HEK293 (cell line): ENCODE measurements at regions not wholly inside any gene's neighbourhood (a gene's known extent, or its start where the extent isn't known, plus 50 kb on each side); places are given as distances from the start of the nearest gene placed in this dataset.

Experiments
- CTCF ChIA-PET: fragments of 350-600 bp; formaldehyde crosslinking; extraction: SDS; loops from one replicate; lab custom pipeline; 2021; ENCODE audit warnings: antibody characterized with exemption; lab: Yijun Ruan, JAX
- POLR2A ChIA-PET: fragments of 300-600 bp; formaldehyde crosslinking; extraction: SDS; loops from one replicate; lab custom pipeline; 2020; ENCODE audit warnings: antibody characterized with exemption, inconsistent platforms; lab: Yijun Ruan, JAX
- H3K27ac ChIP-seq: fragments of 200-500 bp; sonication (Bioruptor generic); 2 replicates; pipeline ENCODE4 v1.5.1; 2014; ENCODE audit warnings: low read depth, low read length, control low read depth, inconsistent platforms; ENCODE audit errors: extremely low read depth
- H3K36me3 ChIP-seq, 2 experiments: fragments of 200-500 bp in 1 of 2; sonication (Bioruptor generic) in 1 of 2; 1 replicate in 1 of 2; 2 replicates in 1 of 2; pipeline ENCODE4 v1.5.1; 2014 to 2017; ENCODE audit warnings: inconsistent platforms in 2 of 2, low read length in 2 of 2; ENCODE audit not compliant: control insufficient read depth in 2 of 2, insufficient read depth in 1 of 2
- H3K4me1 ChIP-seq: fragments of 200-500 bp; sonication (Bioruptor generic); 2 replicates; pipeline ENCODE4 v1.5.1; 2014; ENCODE audit warnings: mild to moderate bottlenecking, low read length, inconsistent platforms; ENCODE audit not compliant: control insufficient read depth, insufficient read depth
- H3K4me3 ChIP-seq: 2 replicates; pipeline ENCODE4 v1.5.1; 2011; ENCODE audit warnings: low read depth, mild to moderate bottlenecking, control low read depth, low read length, moderate library complexity
- H3K9me3 ChIP-seq: fragments of 200-500 bp; sonication (Bioruptor generic); 2 replicates; pipeline ENCODE4 v1.5.1; 2014; ENCODE audit warnings: low read depth, low read length, inconsistent platforms; ENCODE audit not compliant: control insufficient read depth, insufficient read depth
- HOXA7 ChIP-seq: sonication (generic); formaldehyde crosslinking; IDR thresholded peaks from 2 replicates; pipeline ENCODE4 v1.8.1; 2022; ENCODE audit warnings: missing genetic modification reagents, borderline replicate concordance
- IKZF3 ChIP-seq: fragments of 450-650 bp; IDR thresholded peaks from 2 replicates; pipeline ENCODE4 v1.5.0; 2018; ENCODE audit warnings: missing biosample characterization, mild to moderate bottlenecking, missing genetic modification characterization, moderate library complexity
- KLF16 ChIP-seq: fragments of 450-650 bp; formaldehyde crosslinking; IDR thresholded peaks from 2 replicates; pipeline ENCODE4 v1.5.1; 2017; ENCODE audit warnings: missing biosample characterization, missing genetic modification characterization
- MYNN ChIP-seq: fragments of 450-650 bp; formaldehyde crosslinking; IDR thresholded peaks from 2 replicates; pipeline ENCODE4 v1.5.1; 2016; ENCODE audit warnings: missing biosample characterization, missing genetic modification characterization, borderline replicate concordance
- MZF1 ChIP-seq: fragments of 450-650 bp; formaldehyde crosslinking; IDR thresholded peaks from 2 replicates; pipeline ENCODE4 v1.5.1; 2017; ENCODE audit warnings: missing biosample characterization, missing genetic modification characterization, borderline replicate concordance
- PRDM1 ChIP-seq: fragments of 450-650 bp; formaldehyde crosslinking; IDR thresholded peaks from 2 replicates; pipeline ENCODE4; 2016; ENCODE audit warnings: missing biosample characterization, missing genetic modification characterization
- PRDM2 ChIP-seq: fragments of 450-650 bp; formaldehyde crosslinking; IDR thresholded peaks from 2 replicates; pipeline ENCODE4 v1.5.1; 2016; ENCODE audit warnings: missing biosample characterization, missing genetic modification characterization, borderline replicate concordance
- PRDM6 ChIP-seq: fragments of 450-650 bp; formaldehyde crosslinking; IDR thresholded peaks from 2 replicates; pipeline ENCODE4 v1.5.1; 2017; ENCODE audit warnings: missing biosample characterization, missing genetic modification characterization
- SCRT1 ChIP-seq: fragments of 450-650 bp; formaldehyde crosslinking; IDR thresholded peaks from 2 replicates; pipeline ENCODE4 v1.5.1; 2016; ENCODE audit warnings: missing biosample characterization, missing genetic modification characterization, borderline replicate concordance
- TCF7L2 ChIP-seq: IDR thresholded peaks from 2 replicates; pipeline ENCODE4 v1.6.1; 2011; ENCODE audit warnings: low read depth, mild to moderate bottlenecking, inconsistent platforms, low read length, moderate library complexity, borderline replicate concordance
- ZBTB49 ChIP-seq: fragments of 450-650 bp; formaldehyde crosslinking; IDR thresholded peaks from 2 replicates; pipeline ENCODE4 v1.5.1; 2016; ENCODE audit warnings: missing biosample characterization, missing genetic modification characterization, low read depth
- ZFP3 ChIP-seq: fragments of 450-650 bp; formaldehyde crosslinking; IDR thresholded peaks from 2 replicates; pipeline ENCODE4 v1.5.1; 2016; ENCODE audit warnings: low read depth, missing biosample characterization, missing genetic modification characterization
- ZNF146 ChIP-seq: fragments of 450-650 bp; formaldehyde crosslinking; IDR thresholded peaks from 2 replicates; pipeline ENCODE4 v1.5.1; 2016; ENCODE audit warnings: missing biosample characterization, missing genetic modification characterization
- ZNF239 ChIP-seq: fragments of 450-650 bp; formaldehyde crosslinking; IDR thresholded peaks from 2 replicates; pipeline ENCODE4 v1.5.1; 2016; ENCODE audit warnings: missing biosample characterization, missing genetic modification characterization
- ZNF274 ChIP-seq, 2 experiments: fragments of 200-500 bp in 1 of 2; fragments of 450-650 bp in 1 of 2; sonication (Bioruptor generic) in 1 of 2; formaldehyde crosslinking in 1 of 2; IDR thresholded peaks; 2 replicates each; pipeline versions ENCODE4 v1.5.1 to v1.6.1; 2014 to 2016; ENCODE audit warnings: borderline replicate concordance in 1 of 2, inconsistent platforms in 1 of 2, low read length in 1 of 2, missing biosample characterization in 1 of 2, missing genetic modification characterization in 1 of 2
- ZNF280D ChIP-seq: fragments of 450-650 bp; formaldehyde crosslinking; IDR thresholded peaks from 2 replicates; pipeline ENCODE4 v1.5.1; 2016; ENCODE audit warnings: missing biosample characterization, missing genetic modification characterization
- ZNF302 ChIP-seq: fragments of 450-650 bp; formaldehyde crosslinking; IDR thresholded peaks from 2 replicates; pipeline ENCODE4 v1.5.1; 2016; ENCODE audit warnings: missing biosample characterization, missing genetic modification characterization, low read depth
- ZNF311 ChIP-seq: fragments of 450-650 bp; formaldehyde crosslinking; IDR thresholded peaks from 2 replicates; pipeline ENCODE4 v1.5.1; 2017; ENCODE audit warnings: missing biosample characterization, missing genetic modification characterization, borderline replicate concordance
- ZNF394 ChIP-seq: fragments of 450-650 bp; formaldehyde crosslinking; IDR thresholded peaks from 2 replicates; pipeline ENCODE4 v1.5.1; 2016; ENCODE audit warnings: missing biosample characterization, missing genetic modification characterization, mild to moderate bottlenecking, moderate library complexity, borderline replicate concordance
- ZNF48 ChIP-seq: fragments of 450-650 bp; formaldehyde crosslinking; IDR thresholded peaks from 2 replicates; pipeline ENCODE4 v1.5.1; 2016; ENCODE audit warnings: missing biosample characterization, missing genetic modification characterization
- ZNF548 ChIP-seq: fragments of 450-650 bp; formaldehyde crosslinking; IDR thresholded peaks from 2 replicates; pipeline ENCODE4 v1.5.1; 2016; ENCODE audit warnings: missing biosample characterization, missing genetic modification characterization
- ZNF624 ChIP-seq: fragments of 450-650 bp; formaldehyde crosslinking; IDR thresholded peaks from 2 replicates; pipeline ENCODE4 v1.5.1; 2017; ENCODE audit warnings: missing biosample characterization, missing genetic modification characterization

- POLR2A ChIA-PET: no interaction called here
Observed at GRCh38 chr18:78422336-78422735, 557.3 kb upstream of the SALL3 start.

GRCh38 chr18:78423811-78424210 is 555.8 kb upstream of the SALL3 start:
- H3K9me3 ChIP-seq: no peaks in the 10 kb centered on the region
- no peak overlapping the region for H3K4me3 ChIP-seq
- H3K4me1 ChIP-seq: no peaks in the 10 kb centered on the region
- ChIA-PET POLR2A (no interaction called here), CTCF (no interaction called here)
- no peaks in the 10 kb centered on the region for H3K36me3 ChIP-seq
- no peak overlapping the region for H3K27ac ChIP-seq
- TF ChIP-seq ZNF48 (no peak), ZNF624 (tag by site-specific recombination) (no peak), ZNF302 (tag by site-specific recombination) (no peak), PRDM2 (tag by site-specific recombination) (no peak), PRDM1 (tag by site-specific recombination) (no peak)

More at GRCh38 chr18:78422336-78422735, 557.3 kb upstream of the SALL3 start:
- Histone ChIP-seq H3K4me3 (no peak overlapping the region), H3K4me1 (no peaks in the 10 kb centered on the region), H3K27ac (no peak overlapping the region), H3K9me3 (no peaks in the 10 kb centered on the region), H3K36me3 (no peaks in the 10 kb centered on the region)
- CTCF ChIA-PET: no interaction called here
- TF ChIP-seq PRDM6 (tag by site-specific recombination) (no peak), SCRT1 (tag by site-specific recombination) (no peak), ZFP3 (tag by site-specific recombination) (no peak), KLF16 (tag by site-specific recombination) (no peak), ZNF311 (tag by site-specific recombination) (no peak), ZNF146 (tag by site-specific recombination) (no peak), ZNF548 (tag by site-specific recombination) (no peak), ZNF48 (no peak), IKZF3 (no peak), MYNN (no peak), ZNF280D (tag by site-specific recombination) (no peak), TCF7L2 (no peak), ZNF274 (IDR thresholded peaks at IDR 0.05; ENCODE audit: low read length) (no peak), ZNF274 (tag by site-specific recombination; IDR thresholded peaks at IDR 0.05; ENCODE audit: borderline replicate concordance) (no peak), ZNF394 (no peak), ZNF239 (tag by site-specific recombination) (no peak), HOXA7 (CRISPR knock-in tag) (no peak), ZBTB49 (tag by site-specific recombination) (no peak), MZF1 (tag by site-specific recombination) (no peak)
